ENCODE measurements at regions not wholly inside any gene's neighbourhood (a gene's known extent, or its start where the extent isn't known, plus 50 kb on each side); places are given as distances from the start of the nearest gene placed in this dataset.
A peak's percentile ranks its signal among the peaks of the same experiment; 100 is the strongest.

GRCh38 chr2:65482971-65483370 is 50.6 kb upstream of the SPRED2 start (continued):
- no peak for TF ChIP-seq ZFP90 (CRISPR knock-in tag; IDR thresholded peaks at IDR 0.05; ENCODE audit: borderline replicate concordance)
- no peak for TF ChIP-seq MAFF (IDR thresholded peaks at IDR 0.05; ENCODE audit: low read depth, low read length)
- no peak for TF ChIP-seq SRSF9 (IDR thresholded peaks at IDR 0.05; ENCODE audit: borderline replicate concordance, insufficient read depth, low read depth, low read length, poor library complexity, severe bottlenecking)
- no peak for TF ChIP-seq ZNF430 (CRISPR knock-in tag; IDR thresholded peaks at IDR 0.05)
- 0 out of 2 replicates have a peak, but pooled peaks have one; percentile 61 for TF ChIP-seq RFXAP (CRISPR knock-in tag; IDR thresholded peaks at IDR 0.05; ENCODE audit: borderline replicate concordance)
- TF ChIP-seq MED1 (CRISPR knock-in tag; IDR thresholded peaks at IDR 0.05), result peak; percentile 73
- TF ChIP-seq ZKSCAN1 (IDR thresholded peaks at IDR 0.05; ENCODE audit: low read length), result no peak
- no peak for TF ChIP-seq ZNF543 (CRISPR knock-in tag; IDR thresholded peaks at IDR 0.05)
- TF ChIP-seq SIX1 (CRISPR knock-in tag; IDR thresholded peaks at IDR 0.05; ENCODE audit: borderline replicate concordance), result no peak
- peak; percentile 34; the same call in 1 of the 2 replicates for TF ChIP-seq CEBPB (IDR thresholded peaks at IDR 0.05; ENCODE audit: borderline replicate concordance, low read depth, low read length)
- no peak for TF ChIP-seq ZSCAN21 (CRISPR knock-in tag; IDR thresholded peaks at IDR 0.05; ENCODE audit: borderline replicate concordance)
- no peak for TF ChIP-seq LBX2 (CRISPR knock-in tag; IDR thresholded peaks at IDR 0.05; ENCODE audit: borderline replicate concordance)
- no peak for TF ChIP-seq EHMT2 (IDR thresholded peaks at IDR 0.05; ENCODE audit: borderline replicate concordance, low read depth, low read length)
- no peak for TF ChIP-seq ARNT2 (CRISPR knock-in tag; IDR thresholded peaks at IDR 0.05; ENCODE audit: low read depth)
- TF ChIP-seq NFYB (CRISPR knock-in tag; IDR thresholded peaks at IDR 0.05), result no peak
- TF ChIP-seq PBX3 (CRISPR knock-in tag; IDR thresholded peaks at IDR 0.05; ENCODE audit: borderline replicate concordance), result no peak
- TF ChIP-seq, protein P1, sequence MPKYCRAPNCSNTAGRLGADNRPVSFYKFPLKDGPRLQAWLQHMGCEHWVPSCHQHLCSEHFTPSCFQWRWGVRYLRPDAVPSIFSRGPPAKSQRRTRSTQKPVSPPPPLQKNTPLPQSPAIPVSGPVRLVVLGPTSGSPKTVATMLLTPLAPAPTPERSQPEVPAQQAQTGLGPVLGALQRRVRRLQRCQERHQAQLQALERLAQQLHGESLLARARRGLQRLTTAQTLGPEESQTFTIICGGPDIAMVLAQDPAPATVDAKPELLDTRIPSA (CRISPR knock-in tag; IDR thresholded peaks at IDR 0.05; ENCODE audit: borderline replicate concordance), result no peak
- no peak for TF ChIP-seq ZBTB7B (CRISPR knock-in tag; IDR thresholded peaks at IDR 0.05)
- no peak for TF ChIP-seq CHD2 (IDR thresholded peaks at IDR 0.05; ENCODE audit: low read depth, low read length)
- TF ChIP-seq, protein P2, sequence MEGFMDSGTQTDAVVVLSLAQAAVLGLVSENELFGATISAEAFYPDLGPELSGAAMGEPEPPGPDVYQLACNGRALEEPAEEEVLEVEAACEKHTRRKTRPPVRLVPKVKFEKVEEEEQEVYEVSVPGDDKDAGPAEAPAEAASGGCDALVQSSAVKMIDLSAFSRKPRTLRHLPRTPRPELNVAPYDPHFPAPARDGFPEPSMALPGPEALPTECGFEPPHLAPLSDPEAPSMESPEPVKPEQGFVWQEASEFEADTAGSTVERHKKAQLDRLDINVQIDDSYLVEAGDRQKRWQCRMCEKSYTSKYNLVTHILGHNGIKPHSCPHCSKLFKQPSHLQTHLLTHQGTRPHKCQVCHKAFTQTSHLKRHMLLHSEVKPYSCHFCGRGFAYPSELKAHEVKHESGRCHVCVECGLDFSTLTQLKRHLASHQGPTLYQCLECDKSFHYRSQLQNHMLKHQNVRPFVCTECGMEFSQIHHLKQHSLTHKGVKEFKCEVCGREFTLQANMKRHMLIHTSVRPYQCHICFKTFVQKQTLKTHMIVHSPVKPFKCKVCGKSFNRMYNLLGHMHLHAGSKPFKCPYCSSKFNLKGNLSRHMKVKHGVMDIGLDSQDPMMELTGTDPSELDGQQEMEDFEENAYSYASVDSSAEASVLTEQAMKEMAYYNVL (CRISPR knock-in tag; IDR thresholded peaks at IDR 0.05; ENCODE audit: borderline replicate concordance), result 0 out of 2 replicates have a peak, but pooled peaks have one; percentile 34
- TF ChIP-seq CC2D1A (CRISPR knock-in tag; IDR thresholded peaks at IDR 0.05), result no peak
- TF ChIP-seq IRF2 (CRISPR knock-in tag; IDR thresholded peaks at IDR 0.05), result peak; percentile 53; the same call in 1 of the 2 replicates
- no peak for TF ChIP-seq ZNF224 (CRISPR knock-in tag; IDR thresholded peaks at IDR 0.05)
- no peak for TF ChIP-seq RAD21 (CRISPR knock-in tag; IDR thresholded peaks at IDR 0.05)
- no peak for TF ChIP-seq ZNF761 (CRISPR knock-in tag; conservative IDR thresholded peaks at IDR 0.05)
- TF ChIP-seq MBD4 (IDR thresholded peaks at IDR 0.05; ENCODE audit: borderline replicate concordance, low read length), result peak; percentile 77; the same call in 1 of the 2 replicates
- no peak for TF ChIP-seq ARNTL (CRISPR knock-in tag; IDR thresholded peaks at IDR 0.05)
- TF ChIP-seq, protein P3, sequence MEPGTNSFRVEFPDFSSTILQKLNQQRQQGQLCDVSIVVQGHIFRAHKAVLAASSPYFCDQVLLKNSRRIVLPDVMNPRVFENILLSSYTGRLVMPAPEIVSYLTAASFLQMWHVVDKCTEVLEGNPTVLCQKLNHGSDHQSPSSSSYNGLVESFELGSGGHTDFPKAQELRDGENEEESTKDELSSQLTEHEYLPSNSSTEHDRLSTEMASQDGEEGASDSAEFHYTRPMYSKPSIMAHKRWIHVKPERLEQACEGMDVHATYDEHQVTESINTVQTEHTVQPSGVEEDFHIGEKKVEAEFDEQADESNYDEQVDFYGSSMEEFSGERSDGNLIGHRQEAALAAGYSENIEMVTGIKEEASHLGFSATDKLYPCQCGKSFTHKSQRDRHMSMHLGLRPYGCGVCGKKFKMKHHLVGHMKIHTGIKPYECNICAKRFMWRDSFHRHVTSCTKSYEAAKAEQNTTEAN (CRISPR knock-in tag; conservative IDR thresholded peaks at IDR 0.05), result no peak
